Mucosa of descending colon (tissue), 3 donors: ENCODE measurements at regions not wholly inside any gene's neighbourhood (a gene's known extent, or its start where the extent isn't known, plus 50 kb on each side); places are given as distances from the start of the nearest gene placed in this dataset.

Source experiments
- ATAC-seq: fragments of 200-7000 bp; cut with Tn5 transposase; one replicate; pipeline ENCODE4 v1.9.1; 2020; ENCODE audit warnings: mild to moderate bottlenecking, moderate library complexity
- DNase-seq, 3 donors: peaks; one replicate each; pipeline ENCODE4 v3.0.0-alpha.2; 2020
- H3K36me3 ChIP-seq: fragments of 200-600 bp; one replicate; pipeline ENCODE4 v1.8.0; 2021; ENCODE audit warnings: low read depth, mild to moderate bottlenecking
- H3K4me1 ChIP-seq: fragments of 200-600 bp; one replicate; pipeline ENCODE4 v1.8.0; 2021; ENCODE audit warnings: low read depth, mild to moderate bottlenecking
- H3K4me3 ChIP-seq: fragments of 200-600 bp; one replicate; pipeline ENCODE4 v1.8.0; 2021; ENCODE audit warnings: mild to moderate bottlenecking
- H3K9me3 ChIP-seq: fragments of 200-600 bp; one replicate; pipeline ENCODE4 v1.8.0; 2021; ENCODE audit warnings: mild to moderate bottlenecking
- intact Hi-C, 2 donors: fragments of 100-400 bp; cut with DNase I in 1 of 2; cut with micrococcal nuclease in 1 of 2; formaldehyde crosslinking; loops; one replicate each; pipeline versions ENCODE4 v1.11.0 to v1.11.1; 2022; cut with DNase I, micrococcal nuclease
- TF ChIP-seq, protein P1 (sequence below): fragments of 200-600 bp; IDR thresholded peaks from one replicate; pipeline ENCODE4 v1.8.0; 2022; ENCODE audit warnings: antibody characterized with exemption, mild to moderate bottlenecking
- donor health status: DM: no; HTN: no; CAD: no; lungs with moderate emphysema.
- donor health status: DM: no; HTN: no; CAD: no.
- donor health status: DM: no; HTN: yes; CAD: no.

GRCh38 chr2:54394392-54394791 lies 61.7 kb upstream of the SPTBN1 start:
- DNase-seq (no peak), ATAC-seq (no peak)
- no peaks in the 10 kb centered on the region for H3K9me3 ChIP-seq
- no peaks in the 10 kb centered on the region for H3K36me3 ChIP-seq
- TF ChIP-seq, protein P1, sequence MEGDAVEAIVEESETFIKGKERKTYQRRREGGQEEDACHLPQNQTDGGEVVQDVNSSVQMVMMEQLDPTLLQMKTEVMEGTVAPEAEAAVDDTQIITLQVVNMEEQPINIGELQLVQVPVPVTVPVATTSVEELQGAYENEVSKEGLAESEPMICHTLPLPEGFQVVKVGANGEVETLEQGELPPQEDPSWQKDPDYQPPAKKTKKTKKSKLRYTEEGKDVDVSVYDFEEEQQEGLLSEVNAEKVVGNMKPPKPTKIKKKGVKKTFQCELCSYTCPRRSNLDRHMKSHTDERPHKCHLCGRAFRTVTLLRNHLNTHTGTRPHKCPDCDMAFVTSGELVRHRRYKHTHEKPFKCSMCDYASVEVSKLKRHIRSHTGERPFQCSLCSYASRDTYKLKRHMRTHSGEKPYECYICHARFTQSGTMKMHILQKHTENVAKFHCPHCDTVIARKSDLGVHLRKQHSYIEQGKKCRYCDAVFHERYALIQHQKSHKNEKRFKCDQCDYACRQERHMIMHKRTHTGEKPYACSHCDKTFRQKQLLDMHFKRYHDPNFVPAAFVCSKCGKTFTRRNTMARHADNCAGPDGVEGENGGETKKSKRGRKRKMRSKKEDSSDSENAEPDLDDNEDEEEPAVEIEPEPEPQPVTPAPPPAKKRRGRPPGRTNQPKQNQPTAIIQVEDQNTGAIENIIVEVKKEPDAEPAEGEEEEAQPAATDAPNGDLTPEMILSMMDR: no peak
- no peak overlapping the region for H3K4me3 ChIP-seq
- intact Hi-C loops: no loop called here
- no peaks in the 10 kb centered on the region for H3K4me1 ChIP-seq

GRCh38 chr2:54396107-54396506 lies 60.0 kb upstream of the SPTBN1 start:
- intact Hi-C loops: no loop called here
- Histone ChIP-seq H3K9me3 (no peaks in the 10 kb centered on the region), H3K4me3 (no peak overlapping the region), H3K36me3 (no peaks in the 10 kb centered on the region), H3K4me1 (no peaks in the 10 kb centered on the region)
- DNase-seq: no peak
- TF ChIP-seq, protein P1: no peak
- no peak for ATAC-seq

DNA sequence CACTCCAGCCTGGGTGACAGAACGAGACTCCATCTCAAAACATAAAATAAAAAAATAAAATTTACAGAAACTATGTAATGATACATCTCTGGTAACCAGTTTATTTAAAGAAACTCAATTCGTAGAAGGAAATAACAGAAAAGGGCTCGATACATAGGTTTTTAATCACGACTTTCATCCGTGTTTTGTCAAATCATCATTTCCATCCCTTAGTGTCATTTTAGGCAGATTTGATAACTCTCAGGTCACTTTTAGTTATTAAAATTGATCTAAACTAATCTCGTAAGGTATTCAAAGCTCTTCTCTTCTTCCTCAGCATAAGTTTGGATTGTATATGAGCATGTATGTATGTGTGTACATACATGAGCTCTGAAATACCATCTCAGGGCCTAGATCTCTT lies 59.3 kb upstream of the SPTBN1 start:
- Histone ChIP-seq H3K36me3 (no peaks in the 10 kb centered on the region), H3K9me3 (no peaks in the 10 kb centered on the region), H3K4me3 (no peak overlapping the region), H3K4me1 (no peaks in the 10 kb centered on the region)
- no peak for ATAC-seq
- no peak for DNase-seq
- TF ChIP-seq, protein P1: no peak
- intact Hi-C loops: no loop called here

- no peaks in the 10 kb centered on the region for H3K9me3 ChIP-seq
- TF ChIP-seq, protein P1: no peak
- no peak for DNase-seq
- intact Hi-C loops: no loop called here
- no peaks in the 10 kb centered on the region for H3K4me1 ChIP-seq
- H3K4me3 ChIP-seq: no peak overlapping the region
- ATAC-seq: no peak
- no peaks in the 10 kb centered on the region for H3K36me3 ChIP-seq
Observed at GRCh38 chr2:54397426-54397825, 58.7 kb upstream of the SPTBN1 start.

- Histone ChIP-seq H3K9me3 (no peaks in the 10 kb centered on the region), H3K4me3 (no peak overlapping the region), H3K36me3 (no peaks in the 10 kb centered on the region), H3K4me1 (no peaks in the 10 kb centered on the region)
- no peak for DNase-seq
- intact Hi-C loops: no loop called here
- ATAC-seq: no peak
- TF ChIP-seq, protein P1: no peak
Observed at GRCh38 chr2:54401554-54401953, 54.6 kb upstream of the SPTBN1 start.

DNA sequence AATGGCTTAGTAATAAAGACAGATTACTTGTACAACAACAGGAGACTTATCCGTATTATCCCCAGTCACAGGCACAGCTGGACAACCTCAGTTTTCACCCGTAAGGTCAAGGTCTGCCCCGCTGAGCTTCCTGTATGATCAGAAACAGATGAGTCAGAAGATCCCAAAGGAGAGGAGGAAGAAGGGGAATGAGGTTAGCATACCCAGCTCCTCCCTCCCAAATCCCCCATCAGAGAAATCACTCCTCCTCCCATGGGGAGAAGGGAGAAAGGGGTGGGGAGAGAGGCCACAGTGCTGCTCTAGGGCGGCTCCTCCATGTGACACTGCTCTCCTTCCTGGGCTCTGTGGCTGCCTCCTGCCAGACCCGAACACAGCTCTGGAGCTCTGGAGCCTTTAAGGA lies 53.8 kb upstream of the SPTBN1 start:
- Histone ChIP-seq H3K4me3 (no peak overlapping the region), H3K9me3 (no peaks in the 10 kb centered on the region), H3K36me3 (no peaks in the 10 kb centered on the region), H3K4me1 (no peaks in the 10 kb centered on the region)
- DNase-seq (peak in 1 of 3 donors; percentile 31), ATAC-seq (peak; percentile 47)
- intact Hi-C loops: no loop called here
- TF ChIP-seq, protein P1: no peak
